Middle frontal gyrus (tissue), 1 donor: ENCODE measurements at regions not wholly inside any gene's neighbourhood (a gene's known extent, or its start where the extent isn't known, plus 50 kb on each side); places are given as distances from the start of the nearest gene placed in this dataset.
"Not testable (repeated sequence)": the region's sequence is repeated elsewhere in the genome, so short reads cannot be mapped to it uniquely, and the experiment has no call there.

Source experiments
- DNase-seq: peaks from one replicate; pipeline ENCODE4 v3.0.0-alpha.2; 2015; ENCODE audit warnings: low spot score; ENCODE audit errors: extremely low spot score

- no peak for DNase-seq
Measured at GRCh38 chr7:46763344-46763743, 818.6 kb downstream of the TNS3 start.

GRCh38 chr7:46759711-46760480 is 822.0 kb downstream of the TNS3 start:
- no peak for DNase-seq

GRCh38 chr7:46756996-46757395 is 824.9 kb downstream of the TNS3 start:
- no peak for DNase-seq

- no peak for DNase-seq
Measured at GRCh38 chr7:46756256-46756655, 825.7 kb downstream of the TNS3 start.

- DNase-seq, result no peak
Measured at GRCh38 chr7:46755120-46756034, 826.5 kb downstream of the TNS3 start.

- DNase-seq, result no peak
Measured at GRCh38 chr7:46754140-46754720, 827.7 kb downstream of the TNS3 start.

- no peak for DNase-seq
Measured at GRCh38 chr7:46753662-46754061, 828.2 kb downstream of the TNS3 start.

GRCh38 chr7:46752881-46753366 is 829.0 kb downstream of the TNS3 start:
- DNase-seq, result no peak

GRCh38 chr7:46751927-46752723 is 829.8 kb downstream of the TNS3 start:
- not testable (repeated sequence) for DNase-seq

- no peak for DNase-seq
Measured at GRCh38 chr7:46751471-46751870, 830.4 kb upstream of the IGFBP3 start.

GRCh38 chr7:46750321-46750865 is 829.3 kb upstream of the IGFBP3 start:
- DNase-seq, result no peak

GRCh38 chr7:46747869-46748576 is 827.0 kb upstream of the IGFBP3 start:
- no peak for DNase-seq

GRCh38 chr7:46746695-46747687 is 825.9 kb upstream of the IGFBP3 start:
- DNase-seq, result no peak

GRCh38 chr7:46745707-46746090 is 824.6 kb upstream of the IGFBP3 start:
- no peak for DNase-seq

GRCh38 chr7:46744957-46745706 is 824.1 kb upstream of the IGFBP3 start:
- DNase-seq, result no peak

- no peak for DNase-seq
Measured at GRCh38 chr7:46742601-46743000, 821.5 kb upstream of the IGFBP3 start.

GRCh38 chr7:46741938-46742540 is 821.0 kb upstream of the IGFBP3 start:
- no peak for DNase-seq

- no peak for DNase-seq
Measured at GRCh38 chr7:46741181-46741580, 820.1 kb upstream of the IGFBP3 start.
